HG02678 (cell line): ENCODE measurements at regions not wholly inside any gene's neighbourhood (a gene's known extent, or its start where the extent isn't known, plus 50 kb on each side); places are given as distances from the start of the nearest gene placed in this dataset.

Experiments used
- ATAC-seq: cut with Tn5 transposase; IDR thresholded peaks from one replicate; pipeline ENCODE4 v1.9.1; 2021; ENCODE audit warnings: mild to moderate bottlenecking, moderate library complexity; ENCODE audit not compliant: unreplicated experiment

GRCh38 chr13:99911965-99912566, 59.5 kb downstream of the ZIC5 start:
- no peak for ATAC-seq

DNA sequence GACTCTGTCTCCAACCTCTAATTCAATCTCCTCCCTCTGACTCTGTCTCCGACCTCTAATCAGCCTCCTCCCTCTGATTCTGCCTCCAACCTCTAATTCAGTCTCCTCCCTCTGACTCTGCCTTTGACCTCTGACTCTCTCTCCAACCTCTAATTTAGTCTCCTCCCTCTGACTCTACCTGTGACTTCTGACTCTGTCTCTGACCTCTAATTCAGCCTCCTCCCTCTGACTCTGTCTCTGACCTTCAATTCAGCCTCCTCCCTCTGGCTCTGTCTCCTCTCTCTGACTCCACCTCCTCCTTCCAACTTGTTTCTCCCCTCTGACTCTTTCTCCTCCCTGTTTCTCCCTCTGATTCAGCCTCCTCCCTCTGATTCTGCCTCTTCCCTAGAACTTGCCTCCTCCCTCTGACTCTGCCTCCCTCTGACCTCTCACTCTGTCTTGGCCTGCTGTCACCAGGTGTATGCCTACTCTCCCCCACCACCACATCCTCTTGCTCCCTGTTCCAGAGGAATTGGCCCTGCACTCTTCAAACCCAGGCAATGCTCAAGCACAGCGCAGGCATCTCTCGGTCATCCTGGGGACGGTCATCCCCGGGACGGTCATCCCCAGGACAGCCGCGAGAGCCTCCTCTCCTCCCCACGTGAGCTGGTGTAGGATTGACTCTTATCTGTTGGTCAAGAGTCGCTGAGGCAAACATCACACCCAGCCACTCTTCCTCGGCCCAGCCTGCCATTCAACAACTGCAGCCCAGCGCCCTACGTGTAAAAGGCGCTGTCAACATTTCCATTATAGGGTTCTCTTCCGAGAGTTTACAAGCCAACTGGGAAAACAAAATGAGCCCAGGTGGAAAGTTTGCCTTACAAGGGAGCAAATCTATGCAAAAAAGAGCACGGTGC, 60.2 kb downstream of the ZIC5 start:
- no peak for ATAC-seq

DNA sequence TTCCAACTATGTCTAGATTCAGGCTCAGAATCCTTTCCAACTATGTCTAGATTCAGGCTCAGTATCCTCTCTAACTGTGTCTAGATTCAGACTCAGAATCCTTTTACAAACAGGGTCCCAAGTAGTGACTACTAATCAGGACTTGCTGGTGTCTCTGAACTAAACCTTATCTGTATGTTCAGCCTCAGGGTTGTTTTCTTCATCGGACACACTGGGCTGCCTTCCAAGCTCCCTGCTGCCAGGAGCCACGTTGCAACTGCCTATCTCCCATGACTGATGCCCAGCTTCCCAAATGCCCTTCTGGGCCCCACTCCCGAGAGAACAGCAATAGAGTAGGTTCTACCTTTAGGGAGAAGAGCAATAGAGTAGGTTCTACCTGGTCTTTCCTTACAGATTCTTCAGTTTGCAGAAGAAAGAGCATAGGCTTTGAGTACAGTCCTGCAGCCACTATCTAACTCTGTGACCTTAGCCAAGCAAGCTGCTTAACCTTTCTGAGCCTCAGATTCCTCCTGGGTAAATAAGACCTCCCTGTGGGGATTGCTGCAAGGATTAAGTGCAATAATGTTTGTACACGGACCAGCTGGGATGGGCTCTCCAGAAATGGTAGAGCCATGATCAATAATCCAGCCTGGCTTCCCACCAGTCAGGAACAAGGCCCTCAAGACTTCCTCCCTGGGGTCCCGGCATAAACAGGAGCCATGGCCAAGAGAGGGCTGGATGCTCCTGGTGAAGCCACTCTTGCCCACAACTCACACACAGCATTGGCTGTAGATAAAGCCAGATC, 61.5 kb downstream of the ZIC5 start:
- ATAC-seq: no peak

DNA sequence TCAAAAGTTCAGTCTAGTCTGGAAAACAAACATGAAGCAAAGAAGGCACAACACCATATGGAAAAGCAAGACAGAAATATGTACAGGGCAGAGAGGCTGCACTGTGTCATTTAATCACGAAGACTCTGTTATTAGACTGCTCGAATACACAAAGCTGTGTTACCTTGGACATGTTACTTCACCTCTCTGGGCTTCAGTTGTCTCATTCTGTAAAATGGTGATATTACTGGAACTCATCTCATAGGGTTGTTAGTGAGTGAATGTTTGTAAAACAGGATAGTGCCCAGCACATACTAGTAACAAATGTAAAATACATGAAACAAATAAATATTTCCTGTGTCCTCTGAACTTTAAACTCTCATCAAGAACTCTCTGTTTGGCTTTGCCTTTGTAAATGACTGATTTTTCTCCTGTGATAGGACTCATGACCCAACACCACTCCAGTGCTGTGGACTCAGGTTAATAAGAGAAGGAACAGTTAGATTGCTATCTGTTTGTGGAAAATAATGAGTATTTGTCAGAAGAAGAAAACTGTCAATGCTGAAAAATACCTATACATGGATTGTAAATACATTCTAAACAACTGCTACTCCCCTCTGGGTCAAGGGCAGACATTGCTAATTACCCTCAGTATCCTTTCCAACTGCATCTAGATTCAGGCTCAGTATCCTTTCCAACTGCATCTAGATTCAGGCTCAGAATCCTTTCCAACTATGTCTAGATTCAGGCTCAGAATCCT, 62.3 kb downstream of the ZIC5 start:
- no peak for ATAC-seq

DNA sequence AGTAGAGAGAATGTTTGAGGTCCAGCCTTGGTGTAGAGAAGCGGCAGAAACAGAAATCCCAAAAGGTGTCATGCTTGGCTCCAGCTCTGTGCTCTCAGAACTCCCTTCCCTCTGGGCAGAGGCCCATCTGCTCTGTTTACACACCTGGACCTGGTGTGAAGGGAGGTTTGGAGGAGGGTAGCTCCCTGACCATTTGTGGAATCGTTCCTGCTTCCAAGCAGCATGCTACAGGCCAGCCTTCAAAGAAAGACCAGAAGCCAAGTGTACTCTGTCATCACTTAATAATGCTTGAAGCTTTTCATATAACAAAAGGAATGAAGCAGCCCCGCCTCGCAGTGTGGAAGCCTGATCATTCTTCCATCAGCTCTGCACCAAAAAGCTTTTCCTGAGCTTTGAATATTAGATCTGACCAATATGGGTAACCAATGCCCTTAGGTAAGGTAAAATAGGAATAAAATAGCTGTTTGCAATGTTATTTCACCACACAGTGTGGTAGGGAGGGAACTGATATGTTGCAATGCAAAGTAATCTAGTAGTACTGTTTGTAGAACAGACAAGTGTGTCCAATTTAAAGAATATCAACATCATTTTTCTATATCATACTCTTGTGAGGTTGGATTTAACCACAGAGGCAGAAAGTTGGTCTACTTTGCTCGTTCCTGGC, 63.3 kb downstream of the ZIC5 start:
- ATAC-seq: no peak

GRCh38 chr13:99907627-99908026, 63.9 kb downstream of the ZIC5 start:
- ATAC-seq: no peak

DNA sequence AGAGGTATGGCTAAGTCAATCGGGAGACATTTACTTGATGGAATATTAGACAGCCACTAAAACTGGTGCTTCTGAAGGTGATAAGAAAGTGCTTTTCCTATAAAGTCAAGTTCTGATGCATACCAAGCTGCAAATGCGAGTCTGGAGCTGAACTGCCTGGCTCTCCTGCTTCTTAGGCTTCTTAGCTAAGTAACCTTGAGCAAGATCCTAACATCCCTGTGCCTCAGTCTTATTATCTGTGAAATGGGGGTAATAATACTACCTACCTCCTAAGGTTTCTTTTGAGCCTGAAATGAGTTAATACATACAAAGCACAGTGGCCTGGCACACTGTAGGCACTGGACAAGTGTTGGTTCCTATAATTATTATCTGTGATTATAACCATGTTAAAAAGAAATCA, 64.5 kb downstream of the ZIC5 start:
- ATAC-seq: no peak

DNA sequence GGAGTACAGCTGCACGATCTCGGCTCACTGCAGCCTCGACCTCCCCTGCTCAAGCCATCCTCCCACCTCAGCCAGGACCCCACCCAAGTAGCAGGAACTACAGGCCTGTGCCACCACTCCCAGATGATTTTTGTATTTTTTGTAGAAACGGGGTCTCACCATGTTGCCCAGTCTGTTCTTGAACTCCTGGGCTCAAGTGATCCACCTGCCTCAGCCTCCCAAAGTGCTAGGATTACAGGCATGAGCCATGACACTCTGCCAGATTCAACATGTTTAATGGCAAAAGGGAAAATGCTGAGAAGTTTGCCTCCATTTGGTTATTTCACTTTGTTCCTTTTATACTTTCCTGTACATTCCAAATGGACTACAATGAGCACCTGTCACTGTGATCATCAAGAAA, 65.8 kb downstream of the ZIC5 start:
- ATAC-seq: no peak

GRCh38 chr13:99905224-99905623, 66.3 kb downstream of the ZIC5 start:
- no peak for ATAC-seq

DNA sequence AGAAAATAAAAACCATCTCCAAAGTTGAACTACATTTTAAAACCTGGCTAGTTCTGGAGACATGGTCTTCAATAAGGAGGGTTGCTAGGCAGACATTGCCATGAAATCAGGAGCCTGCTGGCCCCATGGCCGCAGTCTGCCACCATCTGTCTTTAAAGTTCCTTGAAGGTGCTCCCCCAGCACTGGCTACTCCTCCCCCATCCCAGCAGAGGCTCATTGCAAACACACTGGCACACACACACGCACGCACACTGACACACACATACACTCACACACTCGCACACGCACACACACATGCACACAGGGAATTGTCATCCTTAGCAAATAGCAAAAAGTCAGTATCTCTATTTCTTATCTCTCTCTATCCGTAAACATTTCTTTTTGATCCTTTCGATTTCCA, 68.4 kb downstream of the ZIC5 start:
- no peak for ATAC-seq

- no peak for ATAC-seq
Observed at GRCh38 chr13:99902657-99903056, 68.9 kb downstream of the ZIC5 start.

DNA sequence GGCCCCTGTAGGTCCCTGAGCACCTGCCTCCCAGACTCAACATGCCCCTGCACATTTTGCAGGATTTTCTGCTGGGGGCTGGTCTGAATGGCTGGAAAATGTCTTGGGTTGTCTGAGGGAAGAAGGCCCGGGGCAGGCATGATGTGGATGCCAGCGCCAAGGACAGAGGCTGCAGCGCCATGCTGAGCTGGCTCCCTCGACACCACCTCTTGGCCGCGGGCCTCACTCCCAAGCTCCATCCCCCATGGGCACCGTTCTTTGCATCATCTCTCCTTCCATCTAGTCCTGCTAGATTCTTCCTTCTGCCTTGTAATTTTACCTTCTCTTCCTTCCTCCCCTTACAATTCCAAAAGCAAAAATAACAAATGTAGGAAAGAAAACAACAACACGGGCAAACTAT, 70.6 kb downstream of the ZIC5 start:
- ATAC-seq: no peak

GRCh38 chr13:99898421-99898820, 73.1 kb downstream of the ZIC5 start:
- no peak for ATAC-seq

- ATAC-seq: no peak
Observed at GRCh38 chr13:99897076-99897440, 74.5 kb downstream of the ZIC5 start.

GRCh38 chr13:99896369-99897075, 75.0 kb downstream of the ZIC5 start:
- no peak for ATAC-seq

GRCh38 chr13:99895444-99896368, 75.9 kb downstream of the ZIC5 start:
- ATAC-seq: no peak

DNA sequence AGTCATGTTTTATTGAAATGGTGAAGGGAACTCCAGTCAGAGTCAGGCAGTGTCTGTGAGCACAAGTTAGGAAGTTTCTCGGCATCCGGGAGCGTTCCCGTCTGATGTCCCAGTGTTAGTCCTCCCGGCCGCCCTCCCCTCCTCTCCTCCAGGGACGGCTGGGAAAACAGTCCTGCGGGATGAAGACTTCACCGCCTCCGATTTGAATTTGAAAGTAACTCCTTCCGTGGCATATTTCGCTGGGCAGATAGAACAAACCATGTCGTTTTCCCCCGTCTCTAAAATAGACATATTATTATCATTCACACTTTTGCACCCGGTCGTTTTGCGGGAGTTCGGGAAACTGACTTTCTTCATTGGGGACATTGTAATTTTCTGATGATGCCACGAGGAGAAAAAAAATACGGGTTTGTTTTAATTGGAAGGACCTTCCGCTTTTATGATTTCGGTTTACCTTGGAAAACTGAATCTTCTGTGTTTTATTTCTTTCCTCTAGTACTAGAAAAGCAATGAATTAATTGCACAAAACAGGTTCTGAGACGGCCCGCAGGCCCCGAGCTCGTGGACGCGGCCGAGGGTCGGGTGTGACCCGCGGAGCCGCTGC, 76.6 kb downstream of the ZIC5 start:
- ATAC-seq: no peak

DNA sequence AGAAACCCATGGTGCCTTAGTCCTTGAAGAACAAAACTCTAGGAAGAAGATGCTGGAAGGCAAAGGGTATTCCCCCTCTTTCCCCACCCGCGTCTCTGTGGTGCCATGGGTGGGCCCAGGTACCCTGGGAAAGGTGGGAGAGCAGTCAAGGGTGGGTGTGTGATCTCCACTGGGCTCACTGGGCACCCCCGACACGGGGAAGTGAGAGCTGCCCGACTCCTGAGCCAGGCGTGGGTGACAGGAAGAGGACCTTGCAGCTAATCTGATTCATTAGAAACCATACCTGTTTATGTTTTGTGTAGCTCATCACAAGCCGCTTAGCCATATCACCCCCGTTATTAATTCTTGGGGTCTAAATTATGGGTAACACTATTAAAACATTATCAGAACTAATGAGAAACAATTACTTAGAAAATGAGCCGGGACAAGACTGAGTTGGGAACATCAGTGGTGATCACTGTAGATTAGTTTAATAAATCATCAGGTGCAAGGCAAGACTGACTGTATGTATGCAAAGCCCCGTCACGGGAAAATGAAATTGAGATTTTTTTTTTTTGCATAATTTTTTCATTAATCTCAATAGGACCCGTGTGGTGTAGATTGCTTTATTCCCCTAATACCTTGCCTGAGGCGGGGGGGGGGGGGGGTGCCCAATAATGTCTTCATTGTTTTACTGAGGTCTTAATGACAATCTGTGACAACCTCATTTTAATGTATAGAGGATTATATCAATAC, 77.3 kb downstream of the ZIC5 start:
- no peak for ATAC-seq
